GM23338 (cell line): ENCODE measurements at regions not wholly inside any gene's neighbourhood (a gene's known extent, or its start where the extent isn't known, plus 50 kb on each side); places are given as distances from the start of the nearest gene placed in this dataset.

ENCODE experiments used
- ATAC-seq: fragments of 200-7000 bp; cut with Tn5 transposase; 3 replicates; pipeline ENCODE4 v1.9.1; 2020
- DNase-seq: peaks from one replicate; pipeline ENCODE4 v3.0.0-alpha.2; 2015; ENCODE audit warnings: low spot score
- H2AFZ ChIP-seq: fragments of 200-600 bp; sonication (generic); 2 replicates; pipeline ENCODE4 v1.8.0; 2016; ENCODE audit warnings: antibody characterized with exemption, mild to moderate bottlenecking, moderate library complexity
- H3F3A ChIP-seq: fragments of 200-600 bp; sonication (generic); replicated peaks from 2 replicates; pipeline ENCODE4 v1.8.0; 2017; ENCODE audit warnings: antibody characterized with exemption, mixed run types, low read depth
- H3K27ac ChIP-seq: fragments of 200-600 bp; sonication (generic); 2 replicates; pipeline ENCODE4 v1.6.1; 2016; ENCODE audit warnings: low read depth
- H3K27me3 ChIP-seq: fragments of 200-600 bp; sonication (generic); 2 replicates; pipeline ENCODE4 v1.8.0; 2016; ENCODE audit warnings: mild to moderate bottlenecking, mixed run types, moderate library complexity; ENCODE audit not compliant: insufficient read depth
- H3K36me3 ChIP-seq: fragments of 200-600 bp; sonication (generic); 2 replicates; pipeline ENCODE4 v1.8.0; 2016; ENCODE audit warnings: mild to moderate bottlenecking; ENCODE audit not compliant: insufficient read depth
- H3K4me1 ChIP-seq: fragments of 200-600 bp; sonication (generic); 2 replicates; pipeline ENCODE4 v1.8.0; 2016; ENCODE audit warnings: mild to moderate bottlenecking, moderate library complexity; ENCODE audit not compliant: insufficient read depth
- H3K4me2 ChIP-seq: fragments of 200-600 bp; sonication (generic); 2 replicates; pipeline ENCODE4 v1.7.1; 2017; ENCODE audit warnings: mixed run types
- H3K4me3 ChIP-seq: fragments of 200-600 bp; sonication (generic); 2 replicates; pipeline ENCODE4 v1.6.1; 2016; ENCODE audit warnings: mixed run types
- H3K79me2 ChIP-seq: fragments of 200-600 bp; sonication (generic); replicated peaks from 2 replicates; pipeline ENCODE4 v1.8.0; 2017; ENCODE audit warnings: mild to moderate bottlenecking; ENCODE audit not compliant: insufficient read depth
- H3K9me2 ChIP-seq: fragments of 200-600 bp; sonication (generic); 2 replicates; pipeline ENCODE4 v1.8.0; 2017; ENCODE audit not compliant: insufficient read depth
- H4K20me1 ChIP-seq: fragments of 200-600 bp; sonication (generic); replicated peaks from 2 replicates; pipeline ENCODE4 v1.8.0; 2017; ENCODE audit warnings: mild to moderate bottlenecking; ENCODE audit not compliant: insufficient read depth
- H3K27ac Mint-ChIP-seq: 2 replicates; pipeline ENCODE4 v1.8.0; 2020; ENCODE audit warnings: inconsistent platforms, mild to moderate bottlenecking, moderate library complexity, mixed read lengths
- H3K27me3 Mint-ChIP-seq: 3 replicates; pipeline ENCODE4 v1.8.0; 2022; ENCODE audit warnings: low read depth, mild to moderate bottlenecking, moderate library complexity, mixed read lengths, inconsistent platforms; ENCODE audit not compliant: insufficient read depth, poor library complexity
- H3K36me3 Mint-ChIP-seq: 3 replicates; pipeline ENCODE4 v1.8.0; 2021; ENCODE audit warnings: low read depth, mild to moderate bottlenecking, inconsistent platforms, moderate library complexity, mixed read lengths
- H3K4me1 Mint-ChIP-seq: 3 replicates; pipeline ENCODE4 v1.8.0; 2020; ENCODE audit warnings: mild to moderate bottlenecking, inconsistent platforms, mixed read lengths
- H3K4me3 Mint-ChIP-seq: 3 replicates; pipeline ENCODE4 v1.8.0; 2021; ENCODE audit warnings: moderate library complexity, mild to moderate bottlenecking, inconsistent platforms, mixed read lengths
- H3K9me3 Mint-ChIP-seq: 3 replicates; pipeline ENCODE4 v1.8.0; 2020; ENCODE audit warnings: moderate library complexity, mild to moderate bottlenecking, inconsistent platforms, mixed read lengths
- CTCF ChIP-seq, 2 experiments: fragments of 200-600 bp in 1 of 2; sonication (generic) in 1 of 2; conservative IDR thresholded peaks; 2 replicates each; pipeline versions ENCODE4 v1.5.1 to v1.6.1; 2016 to 2017; ENCODE audit warnings: antibody characterized with exemption in 2 of 2, low read depth in 2 of 2, mild to moderate bottlenecking in 2 of 2, moderate library complexity in 1 of 2
- ETS1 ChIP-seq: IDR thresholded peaks from 2 replicates; pipeline ENCODE4 v1.6.1; 2016; ENCODE audit warnings: antibody characterized with exemption
- EZH2phosphoT487 ChIP-seq: fragments of 200-600 bp; sonication (generic); IDR thresholded peaks from one replicate; pipeline ENCODE4 v1.8.1; 2018; ENCODE audit warnings: antibody characterized with exemption; ENCODE audit not compliant: unreplicated experiment
- JUNB ChIP-seq: IDR thresholded peaks from one replicate; pipeline ENCODE4 v1.6.1; 2016; ENCODE audit warnings: antibody characterized with exemption; ENCODE audit not compliant: unreplicated experiment
- NANOG ChIP-seq: IDR thresholded peaks from 2 replicates; pipeline ENCODE4 v1.6.1; 2016; ENCODE audit warnings: antibody characterized with exemption, borderline replicate concordance
- POLR2AphosphoS5 ChIP-seq: IDR thresholded peaks from 2 replicates; pipeline ENCODE4 v1.6.1; 2016; ENCODE audit warnings: antibody characterized with exemption, low read depth
- STAT1 ChIP-seq: IDR thresholded peaks from one replicate; pipeline ENCODE4 v1.6.1; 2016; ENCODE audit warnings: antibody characterized with exemption; ENCODE audit not compliant: unreplicated experiment
- ZNF114 ChIP-seq: fragments of 250-450 bp; sonication (Bioruptor Pico); IDR thresholded peaks from 2 replicates; pipeline ENCODE4 v1.5.0; 2020; ENCODE audit warnings: mild to moderate bottlenecking, moderate library complexity
- ZNF462 ChIP-seq: fragments of 250-450 bp; sonication (Bioruptor Pico); IDR thresholded peaks from 2 replicates; pipeline ENCODE4 v1.5.0; 2020; ENCODE audit warnings: mild to moderate bottlenecking, moderate library complexity

- H3K4me1 Mint-ChIP-seq = peaks cover 6% of the 10 kb centered on the region; the same call in 2 of the 3 replicates
These were observed 1326.8 kb upstream of the TMEFF2 start for GRCh38 chr2:193521523-193521922.

More at GRCh38 chr2:193521523-193521922, 1326.8 kb upstream of the TMEFF2 start:
- no peak for TF ChIP-seq CTCF (conservative IDR thresholded peaks at IDR 0.05; ENCODE audit: low read depth in 2 of 2)
- TF ChIP-seq ZNF114 (CRISPR knock-in tag) = no peak
- no peak for TF ChIP-seq ETS1
- no peak for TF ChIP-seq POLR2AphosphoS5
- no peak for TF ChIP-seq ZNF462
- no peak for TF ChIP-seq NANOG
- no peak for TF ChIP-seq STAT1
- TF ChIP-seq JUNB = no peak
- no peak for TF ChIP-seq EZH2phosphoT487
- Mint-ChIP-seq H3K4me3 (no peak overlapping the region), H3K36me3 (no peaks in the 10 kb centered on the region), H3K9me3 (no peaks in the 10 kb centered on the region; the same call in 2 of the 3 replicates), H3K27ac (peak overlapping the region; percentile 7; the same call in 1 of the 2 replicates), H3K27me3 (no peaks in the 10 kb centered on the region)
- no peaks in the 10 kb centered on the region for H3K27me3 ChIP-seq
- no peak overlapping the region for H3K4me3 ChIP-seq
- H3F3A ChIP-seq = no peaks in the 10 kb centered on the region
- H3K4me2 ChIP-seq = peak overlapping the region; percentile 41; the same call in 1 of the 2 replicates
- H3K27ac ChIP-seq = no peak overlapping the region
- H3K36me3 ChIP-seq = no peaks in the 10 kb centered on the region
- no peaks in the 10 kb centered on the region for H4K20me1 ChIP-seq
- DNase-seq (no peak), ATAC-seq (no peak)
- H3K9me2 ChIP-seq = no peaks in the 10 kb centered on the region
- no peak overlapping the region for H2AFZ ChIP-seq
- H3K79me2 ChIP-seq = no peaks in the 10 kb centered on the region
- H3K4me1 ChIP-seq = peaks cover 19% of the 10 kb centered on the region
